H9 (cell line): ENCODE measurements at regions not wholly inside any gene's neighbourhood (a gene's known extent, or its start where the extent isn't known, plus 50 kb on each side); places are given as distances from the start of the nearest gene placed in this dataset.

Experiments
- DNase-seq: peaks from one replicate; pipeline ENCODE4 v3.0.0-alpha.2; 2017
- H2AFZ ChIP-seq: one replicate; pipeline ENCODE4 v1.6.1; 2013; ENCODE audit warnings: mild to moderate bottlenecking, low read length, control low read depth, moderate library complexity
- H2AK5ac ChIP-seq: 2 replicates; pipeline ENCODE4 v1.6.1; 2013; ENCODE audit warnings: low read length, control low read depth, mixed read lengths; ENCODE audit not compliant: insufficient read length
- H2BK120ac ChIP-seq: one replicate; pipeline ENCODE4 v1.6.1; 2013; ENCODE audit warnings: low read depth, mild to moderate bottlenecking, low read length, control low read depth, inconsistent platforms; ENCODE audit not compliant: poor library complexity, severe bottlenecking
- H2BK12ac ChIP-seq: 2 replicates; pipeline ENCODE4 v1.6.1; 2013; ENCODE audit warnings: low read length, control low read depth, mixed read lengths, low read depth; ENCODE audit not compliant: insufficient read length
- H2BK15ac ChIP-seq: 2 replicates; pipeline ENCODE4 v1.6.1; 2013; ENCODE audit warnings: low read depth, low read length, control low read depth
- H2BK20ac ChIP-seq: one replicate; pipeline ENCODE4 v1.6.1; 2013; ENCODE audit warnings: low read depth, mild to moderate bottlenecking, low read length, control low read depth, inconsistent platforms; ENCODE audit not compliant: poor library complexity, severe bottlenecking
- H2BK5ac ChIP-seq: 2 replicates; pipeline ENCODE4 v1.6.1; 2013; ENCODE audit warnings: low read length, control low read depth, mixed read lengths; ENCODE audit not compliant: insufficient read length
- H3K14ac ChIP-seq: 2 replicates; pipeline ENCODE4 v1.6.1; 2013; ENCODE audit warnings: low read length, control low read depth; ENCODE audit not compliant: insufficient read depth
- H3K18ac ChIP-seq: 2 replicates; pipeline ENCODE4 v1.6.1; 2013; ENCODE audit warnings: low read depth, mild to moderate bottlenecking, mixed read lengths, low read length, control low read depth; ENCODE audit not compliant: insufficient read length
- H3K23ac ChIP-seq: 2 replicates; pipeline ENCODE4 v1.6.1; 2013; ENCODE audit warnings: low read length, control low read depth, mixed read lengths, low read depth; ENCODE audit not compliant: insufficient read length
- H3K23me2 ChIP-seq: 2 replicates; pipeline ENCODE4 v1.6.1; 2013; ENCODE audit warnings: low read depth, mild to moderate bottlenecking, mixed read lengths, low read length, control low read depth; ENCODE audit not compliant: insufficient read length, poor library complexity, severe bottlenecking
- H3K27ac ChIP-seq: 2 replicates; pipeline ENCODE4 v1.5.1; 2013; ENCODE audit warnings: low read length, control low read depth, mixed read lengths, low read depth; ENCODE audit not compliant: insufficient read length
- H3K27me3 ChIP-seq: 2 replicates; pipeline ENCODE4 v1.6.1; 2013; ENCODE audit warnings: low read length, control low read depth, inconsistent platforms; ENCODE audit not compliant: insufficient read depth
- H3K4ac ChIP-seq: 2 replicates; pipeline ENCODE4 v1.6.1; 2013; ENCODE audit warnings: low read depth, mild to moderate bottlenecking, control low read depth, inconsistent platforms, low read length, moderate library complexity
- H3K4me1 ChIP-seq: 2 replicates; pipeline ENCODE4 v1.6.1; 2013; ENCODE audit warnings: low read length, control low read depth, inconsistent platforms; ENCODE audit not compliant: insufficient read depth
- H3K4me2 ChIP-seq: 2 replicates; pipeline ENCODE4 v1.6.1; 2013; ENCODE audit warnings: low read length, control low read depth, mixed read lengths; ENCODE audit not compliant: insufficient read length, insufficient read depth
- H3K56ac ChIP-seq: 2 replicates; pipeline ENCODE4 v1.6.1; 2013; ENCODE audit warnings: low read depth, mild to moderate bottlenecking, mixed read lengths, low read length, control low read depth; ENCODE audit not compliant: insufficient read length
- H3K79me1 ChIP-seq: 2 replicates; pipeline ENCODE4 v1.6.1; 2013; ENCODE audit warnings: low read depth, mild to moderate bottlenecking, moderate library complexity, low read length, control low read depth, inconsistent platforms; ENCODE audit not compliant: insufficient read depth, poor library complexity, severe bottlenecking
- H3K79me2 ChIP-seq: 2 replicates; pipeline ENCODE4 v1.6.1; 2013; ENCODE audit warnings: low read length, control low read depth, inconsistent platforms; ENCODE audit not compliant: insufficient read depth
- H3K9ac ChIP-seq: 2 replicates; pipeline ENCODE4 v1.6.1; 2013; ENCODE audit warnings: low read length, control low read depth, mixed read lengths; ENCODE audit not compliant: insufficient read length; ENCODE audit errors: extremely low read depth
- H3K9me3 ChIP-seq: one replicate; pipeline ENCODE4 v1.6.1; 2013; ENCODE audit warnings: low read depth, low read length, inconsistent platforms; ENCODE audit not compliant: control insufficient read depth
- H3T11ph ChIP-seq: one replicate; pipeline ENCODE4 v1.6.1; 2013; ENCODE audit warnings: mild to moderate bottlenecking, low read length, control low read depth, inconsistent platforms
- H4K20me1 ChIP-seq: one replicate; pipeline ENCODE4 v1.6.1; 2013; ENCODE audit not compliant: control insufficient read depth, insufficient read length, insufficient read depth
- H4K5ac ChIP-seq: 2 replicates; pipeline ENCODE4 v1.6.1; 2013; ENCODE audit warnings: low read depth, mild to moderate bottlenecking, mixed read lengths, low read length, control low read depth; ENCODE audit not compliant: insufficient read length
- H4K8ac ChIP-seq: replicated peaks from 2 replicates; pipeline ENCODE4 v1.6.1; 2013; ENCODE audit warnings: low read length, control low read depth, mixed read lengths, low read depth; ENCODE audit not compliant: insufficient read length
- H4K91ac ChIP-seq: 2 replicates; pipeline ENCODE4 v1.6.1; 2013; ENCODE audit warnings: low read depth, mild to moderate bottlenecking, moderate library complexity, mixed read lengths, low read length, control low read depth; ENCODE audit not compliant: insufficient read length
- H3K27ac Mint-ChIP-seq, 3 experiments: 2 replicates in 2 of 3; 3 replicates in 1 of 3; pipeline ENCODE4 v1.8.0; 2020 to 2021; ENCODE audit warnings: mixed read lengths in 3 of 3, mild to moderate bottlenecking in 1 of 3, moderate library complexity in 1 of 3
- H3K27me3 Mint-ChIP-seq: 2 replicates; pipeline ENCODE4 v1.8.0; 2021; ENCODE audit warnings: low read depth, mild to moderate bottlenecking, moderate library complexity, mixed read lengths
- H3K36me3 Mint-ChIP-seq, 3 experiments: 2 replicates in 2 of 3; 3 replicates in 1 of 3; pipeline ENCODE4 v1.8.0; 2020 to 2021; ENCODE audit warnings: low read depth in 3 of 3, mixed read lengths in 3 of 3; ENCODE audit not compliant: insufficient read depth in 1 of 3
- H3K4me1 Mint-ChIP-seq, 2 experiments: 2 replicates each; pipeline ENCODE4 v1.8.0; 2020; ENCODE audit warnings: mixed read lengths in 2 of 2
- H3K4me3 Mint-ChIP-seq, 2 experiments: 2 replicates in 1 of 2; 3 replicates in 1 of 2; pipeline ENCODE4 v1.8.0; 2020 to 2021; ENCODE audit warnings: mild to moderate bottlenecking in 2 of 2, mixed read lengths in 2 of 2, moderate library complexity in 1 of 2
- H3K9me3 Mint-ChIP-seq, 2 experiments: 2 replicates in 1 of 2; 3 replicates in 1 of 2; pipeline ENCODE4 v1.8.0; 2020; ENCODE audit warnings: mild to moderate bottlenecking in 2 of 2, mixed read lengths in 2 of 2, moderate library complexity in 1 of 2
- CTCF ChIP-seq: fragments of 200-600 bp; sonication (generic); conservative IDR thresholded peaks from 3 replicates; pipeline ENCODE4 v1.8.0; 2021; ENCODE audit warnings: antibody characterized with exemption, mild to moderate bottlenecking
- WGBS: extraction: QIAGEN DNeasy Blood & Tissue Kit; methylation state at CpG from one replicate; pipeline ENCODE4 v1.1.7; 2013; ENCODE audit warnings: missing lambda C conversion rate, low lambda C conversion rate, mixed read lengths; ENCODE audit not compliant: insufficient read length; ENCODE audit errors: extremely low coverage; 5-methylcytosine and 5-hydroxymethylcytosine counted together

GRCh38 chr2:595831-596592, 81.2 kb downstream of the TMEM18 start:
- Histone ChIP-seq H2BK15ac (no peak overlapping the region), H2BK12ac (no peak overlapping the region), H2BK120ac (no peak overlapping the region), H3K23me2 (no peaks in the 10 kb centered on the region), H3T11ph (no peak overlapping the region), H3K27me3 (no peaks in the 10 kb centered on the region), H4K91ac (no peak overlapping the region), H3K79me1 (no peaks in the 10 kb centered on the region), H2BK5ac (no peak overlapping the region), H2BK20ac (no peak overlapping the region), H3K18ac (no peak overlapping the region), H4K8ac (no peak overlapping the region), H4K5ac (no peak overlapping the region), H3K27ac (no peak overlapping the region), H3K23ac (no peak overlapping the region), H3K4me2 (no peak overlapping the region), H2AFZ (no peak overlapping the region), H3K4ac (no peak overlapping the region), H2AK5ac (no peak overlapping the region), H4K20me1 (no peaks in the 10 kb centered on the region), H3K14ac (no peak overlapping the region), H3K79me2 (no peaks in the 10 kb centered on the region), H3K56ac (no peak overlapping the region), H3K9me3 (no peaks in the 10 kb centered on the region), H3K9ac (no peak overlapping the region), H3K4me1 (no peaks in the 10 kb centered on the region)
- DNase-seq = no peak
- no CpG with 5 or more reads among the region's 13 CpGs for WGBS
- Mint-ChIP-seq H3K4me1 (peaks cover 2 to 3% of the 10 kb centered on the region in 2 experiments; a peak in 2 of 4 replicates), H3K27ac (no peak overlapping the region), H3K9me3 (peaks cover 0 to 3% of the 10 kb centered on the region in 2 experiments; a peak in 2 of 5 replicates), H3K27me3 (peaks cover 6% of the 10 kb centered on the region), H3K36me3 (no peaks in the 10 kb centered on the region; a peak in 1 of 7 replicates), H3K4me3 (no peak overlapping the region)
- no peak for TF ChIP-seq CTCF
